Panc1 (cell line): ENCODE measurements at regions not wholly inside any gene's neighbourhood (a gene's known extent, or its start where the extent isn't known, plus 50 kb on each side); places are given as distances from the start of the nearest gene placed in this dataset.

Source experiments
- CTCF ChIP-seq: fragments of 450-650 bp; IDR thresholded peaks from 2 replicates; pipeline ENCODE4 v1.5.1; 2017; ENCODE audit warnings: mild to moderate bottlenecking
- REST ChIP-seq, 2 experiments: IDR thresholded peaks; 2 replicates each; pipeline ENCODE4 v1.6.1; 2011 to 2012; ENCODE audit warnings: low read depth in 2 of 2, control low read depth in 1 of 2, low read length in 1 of 2, mild to moderate bottlenecking in 1 of 2, moderate library complexity in 1 of 2; ENCODE audit not compliant: insufficient read depth in 1 of 2
- TCF7L2 ChIP-seq: IDR thresholded peaks from 2 replicates; pipeline ENCODE4 v1.6.1; 2011; ENCODE audit warnings: mild to moderate bottlenecking, low read depth, low read length, inconsistent platforms

GRCh38 chr12:75831402-75831801 lies 200.2 kb downstream of the PHLDA1 start:
- no peak for TF ChIP-seq REST (IDR thresholded peaks at IDR 0.05; ENCODE audit: insufficient read depth in 1 of 2, low read depth in 2 of 2, low read length in 1 of 2)
- TF ChIP-seq CTCF = no peak
- TF ChIP-seq TCF7L2 = no peak
